HG03095 (cell line): ENCODE measurements at regions not wholly inside any gene's neighbourhood (a gene's known extent, or its start where the extent isn't known, plus 50 kb on each side); places are given as distances from the start of the nearest gene placed in this dataset.
"Not testable (repeated sequence)": the region's sequence is repeated elsewhere in the genome, so short reads cannot be mapped to it uniquely, and the experiment has no call there.

Experiments
- ATAC-seq: cut with Tn5 transposase; IDR thresholded peaks from one replicate; pipeline ENCODE4 v1.9.1; 2021; ENCODE audit warnings: moderate library complexity; ENCODE audit not compliant: unreplicated experiment

DNA sequence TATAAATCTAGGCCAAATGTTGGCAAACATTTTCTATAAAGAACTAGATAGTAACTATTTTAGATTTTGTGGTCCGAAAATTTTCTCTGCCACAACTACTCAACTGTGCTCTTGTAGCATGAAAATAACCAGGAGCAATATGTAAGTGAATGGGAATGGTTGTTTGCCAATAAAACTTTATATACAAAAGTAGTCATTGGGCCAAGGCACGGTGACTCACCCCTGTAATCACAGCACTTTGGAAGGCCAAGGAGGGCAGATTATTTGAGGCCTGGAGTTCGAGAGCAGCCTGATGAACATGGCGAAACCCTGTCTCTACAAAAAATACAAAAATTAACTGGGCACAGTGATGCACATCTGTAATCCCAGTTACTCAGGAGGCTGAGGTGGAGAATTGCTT, 617.1 kb downstream of the EPM2A start:
- ATAC-seq, result no peak

DNA sequence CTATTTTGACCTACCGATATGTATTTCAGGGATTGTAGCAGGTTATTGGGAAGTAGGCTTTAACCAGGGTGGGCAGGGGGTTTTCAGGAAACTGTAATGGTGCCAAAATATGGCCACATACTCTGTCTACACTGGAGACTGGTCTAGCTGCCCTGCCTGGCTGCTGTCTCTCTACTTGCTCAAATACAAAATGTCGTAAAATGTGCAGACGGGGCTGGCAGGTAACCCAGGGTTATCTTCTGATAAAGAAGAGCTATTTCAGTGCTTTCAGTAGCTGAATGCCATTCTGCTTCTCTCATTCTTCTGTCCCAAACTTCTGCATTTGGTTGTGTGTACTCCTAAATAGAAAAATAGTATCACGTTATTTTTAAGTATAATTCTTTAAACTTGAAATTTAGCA, 616.2 kb downstream of the EPM2A start:
- no peak for ATAC-seq

DNA sequence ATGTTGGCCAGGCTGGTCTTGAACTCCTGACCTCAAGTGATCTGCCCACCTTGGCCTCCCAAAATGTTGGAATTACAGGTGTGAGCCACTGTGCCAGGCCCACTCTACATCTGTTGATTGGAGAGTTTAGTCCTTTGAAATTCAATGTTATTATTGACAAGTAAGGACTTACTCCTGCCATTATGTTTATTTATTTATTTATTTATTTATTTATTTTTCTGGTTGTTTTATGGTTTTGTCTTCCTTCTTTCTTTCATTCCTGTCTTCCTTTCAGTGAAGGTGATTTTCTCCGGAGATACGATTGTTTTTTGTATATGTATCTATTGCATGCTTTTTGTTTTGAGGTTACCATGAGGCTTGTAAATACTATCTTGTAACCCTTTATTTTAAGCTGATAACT, 602.6 kb downstream of the EPM2A start:
- ATAC-seq, result no peak

DNA sequence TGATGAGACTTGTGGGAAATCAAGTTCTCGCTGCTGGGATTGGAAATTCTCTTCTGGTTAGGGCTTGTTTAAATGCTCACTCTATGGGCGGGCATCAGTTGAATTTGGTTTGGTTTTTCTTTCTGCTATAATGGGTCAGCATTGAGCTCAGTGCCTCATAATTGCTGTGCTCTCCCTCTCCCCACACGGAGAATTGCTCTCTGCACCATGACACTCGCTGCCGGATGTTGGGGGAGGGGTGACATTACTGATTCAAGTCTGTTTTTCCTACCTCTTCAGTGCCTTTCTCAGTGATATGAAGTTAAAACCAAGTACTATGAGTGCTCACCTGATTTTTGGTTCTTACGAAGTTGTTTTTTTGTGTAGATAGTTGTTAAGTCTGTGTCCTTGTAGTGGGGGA, 599.6 kb downstream of the EPM2A start:
- no peak for ATAC-seq

DNA sequence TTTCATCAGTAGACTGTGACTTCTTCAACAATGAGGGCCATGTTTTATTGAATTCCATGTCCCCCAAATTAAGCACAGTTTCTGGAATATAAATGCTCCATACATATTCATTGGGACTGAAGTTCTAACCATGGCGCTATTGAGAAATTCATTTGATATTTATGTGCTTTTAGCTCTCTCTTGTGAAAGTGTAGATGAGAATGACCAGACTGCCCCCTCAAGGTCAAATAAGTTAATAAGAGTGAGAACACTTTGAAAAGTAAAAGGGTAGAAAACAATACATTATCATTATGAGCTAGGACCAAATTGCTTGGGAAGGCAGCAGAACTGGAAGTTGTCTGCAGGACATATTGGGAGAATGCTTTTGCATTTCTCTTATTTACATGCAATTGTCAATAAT, 597.9 kb downstream of the EPM2A start:
- no peak for ATAC-seq

DNA sequence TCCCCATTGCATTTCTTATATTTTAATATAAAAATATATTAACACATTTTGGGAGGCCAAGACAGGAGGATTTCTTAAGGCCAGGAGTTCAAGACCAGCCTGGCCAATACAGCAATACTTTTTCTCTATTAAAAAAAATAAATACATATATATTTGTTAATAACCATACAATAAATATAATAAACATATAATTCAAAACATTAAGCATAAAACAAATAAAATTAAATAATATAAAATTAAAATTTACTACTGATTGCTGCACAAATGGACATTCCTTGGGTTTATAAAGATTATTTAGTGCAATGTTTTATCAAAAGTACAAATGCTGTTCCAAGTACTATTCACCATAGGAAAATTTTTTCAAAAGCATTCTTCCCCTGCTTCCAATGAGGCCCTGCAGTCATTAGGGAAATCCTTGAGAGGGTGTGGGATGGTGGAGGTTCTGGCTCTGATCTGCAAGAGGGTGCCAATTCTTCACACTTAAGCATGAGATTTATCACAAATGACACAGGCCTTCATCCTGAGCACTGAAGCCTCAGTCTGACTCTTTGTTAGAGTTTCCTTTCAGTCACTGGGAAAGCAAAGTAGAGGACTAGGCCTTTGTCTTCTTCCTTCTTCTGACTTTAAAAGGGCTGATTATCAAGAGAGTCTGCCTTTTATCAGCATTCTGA, 596.7 kb downstream of the EPM2A start:
- no peak for ATAC-seq

DNA sequence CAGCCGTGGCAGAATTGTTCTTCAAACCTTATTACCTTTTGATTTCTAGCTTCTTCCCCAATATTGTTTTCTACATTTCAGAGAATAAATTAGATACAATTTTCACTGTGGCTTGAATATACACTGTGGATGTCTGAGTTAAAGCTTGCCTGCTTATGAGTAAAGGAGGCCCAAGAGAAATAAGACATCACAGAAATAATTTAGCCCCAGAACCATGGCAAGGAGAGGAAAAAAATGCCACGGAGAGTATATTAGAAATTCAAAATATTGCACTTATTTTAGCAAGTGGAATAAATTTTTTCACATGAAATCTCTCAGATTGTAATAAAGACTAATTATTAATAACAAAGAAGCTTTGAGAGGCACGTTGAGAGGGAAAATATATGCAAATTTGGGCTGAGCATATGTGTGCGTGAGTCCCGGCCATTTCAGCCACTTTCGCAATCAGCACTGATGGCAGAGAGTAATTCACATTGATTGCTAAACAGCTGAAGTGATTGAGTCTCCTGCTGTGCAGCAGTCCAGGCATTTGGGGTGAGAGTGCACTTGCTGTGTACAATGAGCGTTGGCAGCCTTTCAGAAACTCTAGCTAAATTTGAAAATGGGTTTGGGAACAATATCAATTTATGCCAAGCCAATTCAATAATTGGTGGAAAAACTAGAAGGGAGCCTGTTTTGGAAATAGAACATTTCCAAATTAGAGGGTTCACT, 596.0 kb downstream of the EPM2A start:
- ATAC-seq, result no peak

DNA sequence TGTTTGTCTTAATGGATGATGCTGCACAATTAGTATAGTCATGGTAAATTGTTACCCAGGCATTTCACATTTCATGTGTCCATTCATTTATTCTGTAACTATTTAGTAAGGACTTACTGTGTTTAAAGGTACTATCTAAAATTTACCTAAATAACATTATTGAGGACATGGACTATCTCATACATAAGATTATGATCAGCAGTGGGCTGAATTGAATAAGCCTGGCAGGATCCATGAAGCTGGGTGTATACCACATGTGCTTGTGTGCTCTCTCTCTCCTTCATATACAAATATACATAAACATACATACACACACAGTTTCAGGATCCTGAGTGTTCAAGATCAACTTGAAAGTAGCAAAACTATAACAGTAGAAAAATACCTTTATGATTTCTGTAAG, 595.4 kb downstream of the EPM2A start:
- ATAC-seq, result no peak

DNA sequence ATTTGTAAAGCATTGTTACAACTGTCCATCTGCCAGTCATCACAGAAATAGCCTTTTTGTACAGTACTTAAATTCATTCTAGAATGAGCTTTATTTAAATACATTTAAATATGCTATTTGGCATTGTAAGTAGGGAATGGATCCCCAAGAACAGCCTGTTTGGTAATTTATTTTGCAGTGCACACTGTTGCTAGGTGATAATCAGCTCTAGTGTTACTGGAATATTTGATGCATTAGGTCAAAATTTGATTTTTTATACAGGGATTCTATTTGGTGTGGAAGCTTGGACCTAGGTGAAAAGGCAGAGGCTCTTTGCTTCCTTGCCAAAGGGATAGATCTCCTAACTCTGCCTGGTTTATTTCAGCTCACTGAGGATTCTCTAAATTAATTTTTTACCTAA, 593.7 kb downstream of the EPM2A start:
- ATAC-seq, result no peak

DNA sequence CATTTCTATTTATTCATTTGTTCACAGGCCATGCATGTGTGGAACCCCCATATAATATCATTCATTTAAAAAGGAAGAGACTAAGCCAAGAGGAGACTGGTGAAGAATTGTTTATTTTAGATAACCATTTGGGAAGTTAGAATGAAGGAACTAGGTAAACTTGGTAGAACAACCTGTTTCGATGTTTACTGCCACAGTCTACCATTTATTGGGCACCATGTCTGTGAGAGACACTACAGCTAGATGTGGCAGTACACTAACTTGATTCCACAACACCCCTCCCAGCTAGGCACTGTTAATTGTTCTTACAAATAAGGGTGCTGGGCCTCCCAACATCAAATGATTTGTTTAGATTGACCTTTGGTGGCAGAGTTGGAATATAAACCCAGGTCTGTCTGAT, 592.4 kb downstream of the EPM2A start:
- no peak for ATAC-seq

DNA sequence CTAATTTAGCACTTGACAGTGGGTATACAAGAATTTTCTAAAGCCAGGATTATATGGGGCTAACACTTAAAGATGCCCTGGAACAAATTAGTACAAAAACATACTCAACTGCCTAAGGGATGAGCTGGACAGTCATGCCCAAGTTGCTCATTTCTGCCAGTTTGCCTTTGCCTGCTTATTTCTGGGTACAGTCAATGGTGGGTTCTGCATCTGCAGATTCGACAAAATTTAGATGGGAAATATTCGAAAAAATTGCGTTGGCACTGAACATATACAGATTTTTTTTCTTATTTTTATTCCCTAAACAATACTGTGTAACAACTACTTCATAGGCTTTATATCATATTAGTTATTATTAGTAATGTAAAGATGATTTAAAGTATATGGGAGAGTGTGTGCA, 591.9 kb downstream of the EPM2A start:
- ATAC-seq, result no peak

DNA sequence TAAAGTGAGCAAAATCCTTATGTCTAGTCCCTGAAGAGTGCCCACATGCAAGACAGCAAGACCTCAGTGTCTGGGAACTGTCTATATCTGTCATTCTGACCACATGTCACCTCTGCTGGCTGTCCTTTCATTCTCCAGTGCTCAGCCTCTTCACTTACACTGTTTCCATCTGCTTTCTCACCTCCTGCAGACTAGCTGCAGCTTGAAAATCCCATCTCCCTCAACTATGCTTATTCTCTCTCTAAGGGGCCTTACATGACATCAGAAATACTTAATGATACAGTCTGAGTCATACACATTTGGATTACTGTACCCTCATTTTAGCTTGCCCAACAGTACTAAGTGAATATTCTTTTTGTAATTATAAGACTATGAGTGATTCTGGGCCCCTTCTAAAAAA, 587.8 kb downstream of the EPM2A start:
- no peak for ATAC-seq

DNA sequence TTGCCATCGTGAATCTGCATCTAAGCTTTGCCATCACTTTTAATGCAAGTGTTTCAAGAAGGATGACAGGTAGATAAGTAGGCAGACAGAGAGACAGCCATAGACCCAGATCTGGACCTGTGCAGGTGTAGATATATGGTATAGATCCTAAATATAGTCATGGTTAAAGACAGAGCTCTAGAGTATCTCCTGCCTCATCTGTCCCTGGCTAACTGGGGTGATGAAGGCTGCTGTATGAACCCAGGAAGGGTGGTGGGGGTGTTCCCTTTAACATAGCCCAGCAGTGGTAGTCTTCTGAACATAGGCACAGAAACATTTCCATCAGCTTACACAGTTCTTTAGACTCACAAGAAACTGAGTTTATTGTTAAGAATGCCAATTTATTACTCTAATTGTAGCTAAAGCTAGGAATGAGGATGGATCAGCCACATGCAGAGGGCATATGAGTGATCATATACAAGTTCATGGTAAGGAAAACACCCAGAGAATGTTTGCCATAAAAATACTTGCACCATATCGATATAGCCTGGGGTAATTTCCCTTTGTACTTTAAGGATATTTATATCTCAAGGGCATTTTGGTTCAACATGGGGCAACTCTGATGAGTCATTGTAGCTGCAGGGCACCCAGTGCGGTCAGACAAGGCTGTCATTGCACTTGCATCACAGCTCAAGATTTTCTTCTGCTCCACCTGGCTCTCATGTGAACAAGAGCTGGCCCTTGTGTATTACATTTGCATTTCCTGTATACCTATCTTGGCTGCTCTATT, 587.2 kb downstream of the EPM2A start:
- no peak for ATAC-seq

DNA sequence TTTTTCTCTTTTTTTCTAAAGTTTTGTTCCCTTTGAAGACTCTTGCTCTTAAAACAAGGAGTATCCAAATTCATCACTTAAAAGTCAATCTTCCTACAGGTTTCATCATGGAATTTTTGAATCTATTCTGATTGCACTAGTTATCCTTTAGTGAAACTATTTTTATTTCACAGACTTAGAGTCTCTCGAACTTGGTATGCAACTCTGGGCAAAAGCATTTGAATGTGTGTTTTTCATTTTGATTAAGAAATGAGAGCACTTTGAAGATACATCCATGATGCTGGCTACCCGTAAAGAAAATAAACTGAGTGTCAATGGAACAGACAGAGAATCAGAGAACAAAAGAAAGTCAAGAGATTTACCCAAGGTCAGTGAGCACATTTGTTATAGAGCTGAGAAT, 586.5 kb downstream of the EPM2A start:
- no peak for ATAC-seq

DNA sequence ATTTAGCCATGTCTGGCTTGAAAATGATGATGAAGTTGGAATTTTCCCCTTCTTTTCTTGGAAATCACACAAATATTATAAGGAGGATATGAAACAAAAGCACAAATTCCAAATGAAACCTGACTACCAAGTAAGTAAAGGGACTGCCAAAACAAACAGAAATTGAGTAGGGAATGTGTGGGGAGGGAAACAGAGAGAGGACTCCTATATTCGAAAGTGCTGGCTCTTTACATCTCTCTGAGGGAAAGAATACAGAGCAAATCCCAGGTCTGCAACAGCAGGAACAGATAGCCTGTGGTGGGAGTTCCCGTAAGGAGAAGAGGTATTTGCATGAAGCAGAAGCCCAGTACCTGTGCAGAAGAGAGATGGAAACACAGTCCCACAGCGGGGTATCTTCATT, 583.7 kb downstream of the EPM2A start:
- no peak for ATAC-seq

DNA sequence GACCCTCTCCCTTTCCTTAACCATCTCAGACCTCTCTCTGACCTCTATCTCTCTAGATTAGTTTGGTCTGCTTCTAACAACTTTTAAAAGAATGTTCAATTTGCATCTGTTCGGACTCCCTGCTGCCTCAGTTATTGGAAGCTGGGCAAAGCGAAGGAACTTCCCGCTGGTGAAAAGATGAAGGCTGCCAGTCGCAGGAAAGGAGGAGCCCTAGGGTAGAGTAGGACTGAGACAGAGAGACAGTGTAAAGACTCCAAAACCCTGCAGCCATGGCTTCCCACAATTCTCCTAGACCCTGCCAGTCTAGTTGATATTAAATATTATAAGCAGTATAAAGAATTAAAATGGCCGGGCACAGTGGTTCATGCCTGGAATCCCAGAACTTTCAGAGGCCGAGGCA, 581.8 kb downstream of the EPM2A start:
- ATAC-seq, result no peak

DNA sequence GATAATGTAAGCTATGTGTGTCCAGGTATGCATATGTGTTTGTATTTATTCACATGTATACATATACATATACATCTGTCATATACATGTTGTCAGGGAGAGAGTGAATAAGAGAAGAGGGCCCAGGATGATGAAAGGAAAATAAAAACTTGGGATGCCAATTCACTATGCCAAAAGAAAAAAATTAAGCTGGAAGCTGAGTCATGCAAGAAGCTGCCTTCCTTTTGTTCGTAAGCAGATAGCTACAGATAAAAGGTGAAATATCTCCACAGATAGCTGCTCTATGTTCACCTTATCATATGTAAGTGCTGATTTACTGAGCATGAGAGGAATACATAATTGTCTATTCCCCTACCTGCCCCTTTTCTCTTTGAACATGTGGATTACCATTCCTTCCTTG, 579.9 kb downstream of the EPM2A start:
- no peak for ATAC-seq

DNA sequence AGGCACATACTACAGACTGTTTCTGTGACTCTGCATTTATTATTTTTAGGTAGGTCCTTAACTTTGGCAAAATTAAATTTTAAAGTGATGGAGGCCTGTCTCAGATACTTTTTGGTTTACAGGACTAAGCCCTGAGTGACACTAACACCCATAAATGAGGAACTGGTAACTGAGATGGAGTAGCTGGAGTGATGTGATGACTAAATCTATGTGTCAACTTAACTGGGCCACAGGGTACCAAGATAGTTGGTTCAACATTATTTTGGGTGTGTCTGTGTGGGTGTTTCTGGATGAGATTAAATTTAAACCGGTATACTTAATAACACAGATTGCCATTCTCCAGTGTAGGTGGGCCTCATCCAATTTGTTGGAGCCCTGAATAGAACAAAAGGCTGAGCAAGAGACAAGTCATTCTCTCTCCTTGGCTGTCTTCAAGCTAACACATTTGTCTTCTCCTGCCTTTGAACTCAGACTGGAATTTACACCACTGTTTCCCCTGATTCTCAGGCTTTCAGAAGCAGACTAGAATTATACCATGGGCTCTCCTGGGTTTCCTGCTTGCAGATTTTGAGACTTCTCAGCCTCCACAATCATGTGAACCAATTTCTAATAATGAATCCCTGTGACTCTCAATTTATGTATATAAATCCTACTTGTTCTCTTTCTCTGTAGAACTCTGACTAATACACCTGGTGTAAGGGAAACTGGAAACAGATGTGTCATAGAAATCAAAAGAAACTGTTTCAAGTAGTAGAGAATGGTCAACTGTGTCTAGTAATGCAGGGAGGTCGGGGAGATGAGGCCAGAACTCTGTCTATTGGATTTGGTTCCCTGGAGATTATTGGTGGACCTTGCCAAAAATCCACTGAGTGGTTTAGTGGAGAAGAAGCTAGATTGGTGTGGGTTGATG, 579.2 kb downstream of the EPM2A start:
- ATAC-seq, result no peak

DNA sequence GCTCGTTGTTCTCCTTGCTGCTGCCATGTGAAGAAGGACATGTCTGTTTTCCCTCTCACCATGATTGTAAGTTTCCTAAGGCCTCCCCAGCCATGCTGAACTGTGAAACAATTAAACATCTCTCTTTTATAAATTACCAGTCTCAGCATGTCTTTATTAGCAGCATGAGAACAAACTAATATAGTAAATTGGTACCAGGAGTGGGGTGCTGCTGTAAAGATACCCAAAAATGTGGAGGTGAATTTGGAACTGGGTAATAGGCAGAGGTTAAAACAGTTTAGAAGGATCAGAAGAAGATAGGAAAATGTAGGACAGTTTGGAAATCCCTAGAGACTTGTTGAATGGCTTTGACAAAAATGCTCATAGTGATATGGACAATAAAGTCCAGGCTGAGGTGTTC, 576.7 kb downstream of the EPM2A start:
- not testable (repeated sequence) for ATAC-seq

DNA sequence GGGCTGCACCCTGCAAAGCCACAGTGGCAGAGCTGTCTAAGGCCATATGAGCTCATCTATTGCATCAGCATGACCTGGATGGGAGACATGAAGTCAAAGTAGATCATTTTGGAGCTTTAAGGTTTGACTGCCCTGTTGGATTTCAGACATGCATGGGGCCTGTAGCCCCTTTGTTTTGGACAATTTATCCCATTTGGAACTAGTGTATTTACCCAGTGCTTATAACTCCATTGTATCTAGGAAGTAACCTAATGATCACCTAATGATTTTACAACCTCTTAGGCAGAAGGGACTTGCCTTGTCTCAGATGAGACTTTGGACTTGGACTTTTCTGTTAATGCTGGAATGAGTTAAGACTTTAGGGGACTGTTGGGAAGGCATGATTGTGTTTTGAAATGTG, 575.4 kb downstream of the EPM2A start:
- no peak for ATAC-seq

DNA sequence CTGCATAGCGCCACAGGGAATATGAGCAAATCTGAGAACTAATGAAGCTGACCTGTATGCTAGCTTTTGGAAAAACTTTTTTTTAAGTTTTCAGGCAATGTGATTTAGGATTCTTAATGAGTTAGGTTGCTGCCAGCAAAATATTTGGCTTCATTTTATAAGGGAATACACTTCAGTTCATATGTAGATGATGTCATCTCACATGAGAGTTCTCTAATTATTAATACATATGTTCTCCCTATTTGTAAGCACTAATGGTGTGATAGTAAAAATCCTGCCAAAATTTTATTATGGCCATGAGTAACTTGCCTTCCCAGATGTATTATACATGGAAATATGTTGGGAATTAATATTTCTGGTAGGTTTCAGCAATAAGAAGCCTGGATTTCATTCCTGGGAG, 573.8 kb downstream of the EPM2A start:
- ATAC-seq, result no peak
